Activated B cell treated with CpG ODN at 0.5 μM for 24 hours (primary cell): ENCODE measurements at regions not wholly inside any gene's neighbourhood (a gene's known extent, or its start where the extent isn't known, plus 50 kb on each side); places are given as distances from the start of the nearest gene placed in this dataset.

ENCODE experiments used
- ATAC-seq: fragments of 200-7000 bp; cut with Tn5 transposase; one replicate; pipeline ENCODE4 v1.10.0; 2021; ENCODE audit warnings: low read depth, mild to moderate bottlenecking, moderate library complexity
- CTCF ChIA-PET: fragments of 350-600 bp; sonication (Branson Sonifier 250); formaldehyde crosslinking; loops from one replicate; lab custom pipeline; 2021; ENCODE audit warnings: antibody characterized with exemption; lab: Charles Lee
- POLR2A ChIA-PET: fragments of 350-600 bp; sonication (Branson Sonifier 250); formaldehyde crosslinking; loops from one replicate; lab custom pipeline; 2021; ENCODE audit warnings: antibody characterized with exemption; lab: Charles Lee
- DNase-seq: peaks from one replicate; pipeline ENCODE4 v3.0.0; 2022
- H3K27ac Mint-ChIP-seq: one replicate; pipeline ENCODE4 v1.8.0; 2020; ENCODE audit warnings: mixed read lengths
- H3K27me3 Mint-ChIP-seq: one replicate; pipeline ENCODE4 v1.8.0; 2021; ENCODE audit warnings: mixed read lengths
- H3K36me3 Mint-ChIP-seq: one replicate; pipeline ENCODE4 v1.8.0; 2021; ENCODE audit warnings: low read depth, mixed read lengths
- H3K4me1 Mint-ChIP-seq: one replicate; pipeline ENCODE4 v1.8.0; 2021; ENCODE audit warnings: mixed read lengths
- H3K4me3 Mint-ChIP-seq: one replicate; pipeline ENCODE4 v1.8.0; 2020; ENCODE audit warnings: mild to moderate bottlenecking, mixed read lengths
- H3K9me3 Mint-ChIP-seq: one replicate; pipeline ENCODE4 v1.8.0; 2020; ENCODE audit warnings: mixed read lengths
- intact Hi-C: fragments of 100-400 bp; cut with micrococcal nuclease; formaldehyde crosslinking; loops from one replicate; pipeline ENCODE4 v1.15.1; 2024
- TF ChIP-seq, protein P1 (sequence below): fragments of 200-600 bp; IDR thresholded peaks from one replicate; pipeline ENCODE4 v1.8.0; 2022; ENCODE audit warnings: antibody characterized with exemption, mild to moderate bottlenecking

- Mint-ChIP-seq H3K4me1 (no peaks in the 10 kb centered on the region), H3K27ac (no peak overlapping the region), H3K4me3 (no peak overlapping the region), H3K36me3 (no peaks in the 10 kb centered on the region), H3K9me3 (no peaks in the 10 kb centered on the region), H3K27me3 (peaks cover 4% of the 10 kb centered on the region)
- intact Hi-C loops, result no loop called here
- TF ChIP-seq, protein P1, sequence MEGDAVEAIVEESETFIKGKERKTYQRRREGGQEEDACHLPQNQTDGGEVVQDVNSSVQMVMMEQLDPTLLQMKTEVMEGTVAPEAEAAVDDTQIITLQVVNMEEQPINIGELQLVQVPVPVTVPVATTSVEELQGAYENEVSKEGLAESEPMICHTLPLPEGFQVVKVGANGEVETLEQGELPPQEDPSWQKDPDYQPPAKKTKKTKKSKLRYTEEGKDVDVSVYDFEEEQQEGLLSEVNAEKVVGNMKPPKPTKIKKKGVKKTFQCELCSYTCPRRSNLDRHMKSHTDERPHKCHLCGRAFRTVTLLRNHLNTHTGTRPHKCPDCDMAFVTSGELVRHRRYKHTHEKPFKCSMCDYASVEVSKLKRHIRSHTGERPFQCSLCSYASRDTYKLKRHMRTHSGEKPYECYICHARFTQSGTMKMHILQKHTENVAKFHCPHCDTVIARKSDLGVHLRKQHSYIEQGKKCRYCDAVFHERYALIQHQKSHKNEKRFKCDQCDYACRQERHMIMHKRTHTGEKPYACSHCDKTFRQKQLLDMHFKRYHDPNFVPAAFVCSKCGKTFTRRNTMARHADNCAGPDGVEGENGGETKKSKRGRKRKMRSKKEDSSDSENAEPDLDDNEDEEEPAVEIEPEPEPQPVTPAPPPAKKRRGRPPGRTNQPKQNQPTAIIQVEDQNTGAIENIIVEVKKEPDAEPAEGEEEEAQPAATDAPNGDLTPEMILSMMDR, result no peak
- POLR2A ChIA-PET, result no interaction called here
- DNase-seq (no peak), ATAC-seq (no peak)
- CTCF ChIA-PET, result no interaction called here
Measured at GRCh38 chrX:150074175-150074574, 135.9 kb upstream of the EOLA2 start.

- intact Hi-C loops, result loop anchor here (5.0 kb wide), 1 partner anchor 282 kb away; the partner anchor contains the start of gene MAMLD1
- CTCF ChIA-PET, result no interaction called here
- POLR2A ChIA-PET, result no interaction called here
- Mint-ChIP-seq H3K9me3 (no peaks in the 10 kb centered on the region), H3K36me3 (no peaks in the 10 kb centered on the region), H3K4me3 (no peak overlapping the region), H3K4me1 (peaks cover 12% of the 10 kb centered on the region), H3K27me3 (no peaks in the 10 kb centered on the region), H3K27ac (no peak overlapping the region)
- no peak for ATAC-seq
- TF ChIP-seq, protein P1, result no peak
- DNase-seq, result no peak
Measured at GRCh38 chrX:150080497-150080896, 142.2 kb upstream of the EOLA2 start.

DNA sequence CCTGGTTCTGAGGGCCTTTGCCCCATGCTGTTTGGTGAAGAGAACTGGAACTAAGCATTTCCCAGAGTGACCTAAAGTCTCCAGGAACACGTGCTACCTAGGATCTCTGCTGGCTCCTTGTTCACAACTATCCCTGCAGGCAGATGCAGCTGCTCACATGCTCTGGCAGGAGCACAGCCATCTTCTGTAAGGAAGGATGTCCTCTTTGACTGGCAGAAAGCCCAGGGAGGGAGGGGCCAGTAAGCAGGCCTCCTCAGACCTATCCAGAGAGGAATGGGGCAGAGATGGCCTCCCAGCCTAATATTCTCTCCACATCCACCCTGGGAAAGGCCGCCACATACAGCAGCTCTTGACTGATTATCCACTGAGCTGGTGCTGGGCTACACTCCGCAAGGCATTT is 142.8 kb upstream of the EOLA2 start:
- intact Hi-C loops, result loop anchor here (5.0 kb wide), 1 partner anchor 281 kb away; the partner anchor contains the start of gene MAMLD1
- Mint-ChIP-seq H3K36me3 (no peaks in the 10 kb centered on the region), H3K4me1 (peaks cover 12% of the 10 kb centered on the region), H3K27me3 (no peaks in the 10 kb centered on the region), H3K9me3 (no peaks in the 10 kb centered on the region), H3K4me3 (no peak overlapping the region), H3K27ac (no peak overlapping the region)
- TF ChIP-seq, protein P1, result no peak
- ATAC-seq (no peak), DNase-seq (no peak)
- ChIA-PET CTCF (no interaction called here), POLR2A (interaction anchor here (0.5 kb wide), 1 partner anchor 206 kb away, joined by 3 read pairs; no protein-coding TSS in a partner anchor)

GRCh38 chrX:150084496-150085229 is 146.4 kb upstream of the EOLA2 start:
- no peak overlapping the region for H3K4me3 Mint-ChIP-seq
- peaks cover 12% of the 10 kb centered on the region for H3K4me1 Mint-ChIP-seq
- TF ChIP-seq, protein P1, result no peak
- H3K27ac Mint-ChIP-seq, result no peak overlapping the region
- ATAC-seq (no peak), DNase-seq (no peak)
- ChIA-PET CTCF (no interaction called here), POLR2A (no interaction called here)
- H3K36me3 Mint-ChIP-seq, result no peaks in the 10 kb centered on the region
- H3K27me3 Mint-ChIP-seq, result no peaks in the 10 kb centered on the region
- intact Hi-C loops, result loop anchor here (5.0 kb wide), 1 partner anchor 278 kb away; the partner anchor contains the start of gene MAMLD1
- H3K9me3 Mint-ChIP-seq, result no peaks in the 10 kb centered on the region

DNA sequence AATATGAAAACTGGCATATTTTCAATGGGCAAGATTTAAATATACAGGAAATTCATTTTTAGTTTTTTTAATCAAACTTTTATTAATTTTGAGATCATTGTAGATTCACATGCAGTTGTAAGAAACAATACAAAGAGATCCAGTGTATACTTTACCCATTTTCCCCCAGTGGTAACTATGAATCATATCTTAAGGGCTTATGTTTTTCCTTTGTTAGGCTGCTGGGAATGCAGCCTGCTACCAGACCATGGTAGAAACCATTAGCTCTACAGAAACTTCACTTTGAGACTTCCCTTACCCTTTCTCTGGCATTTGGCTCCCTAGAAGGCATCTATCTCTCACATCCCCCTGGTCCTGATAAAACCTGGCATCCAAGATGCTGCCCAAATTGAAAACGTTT is 147.6 kb upstream of the EOLA2 start:
- Mint-ChIP-seq H3K4me3 (no peak overlapping the region), H3K9me3 (no peaks in the 10 kb centered on the region), H3K27me3 (no peaks in the 10 kb centered on the region), H3K36me3 (no peaks in the 10 kb centered on the region), H3K27ac (no peak overlapping the region), H3K4me1 (peaks cover 12% of the 10 kb centered on the region)
- intact Hi-C loops, result no loop called here
- ChIA-PET POLR2A (no interaction called here), CTCF (no interaction called here)
- no peak for DNase-seq
- no peak for ATAC-seq
- TF ChIP-seq, protein P1, result no peak
